Astrocyte (in vitro differentiated cells and primary cell): ENCODE measurements at regions not wholly inside any gene's neighbourhood (a gene's known extent, or its start where the extent isn't known, plus 50 kb on each side); places are given as distances from the start of the nearest gene placed in this dataset.

Experiments used
- CTCF ChIP-seq: IDR thresholded peaks from 2 replicates; pipeline ENCODE4 v1.5.1; 2011; ENCODE audit warnings: low read depth, mild to moderate bottlenecking, inconsistent platforms, low read length, moderate library complexity; ENCODE audit not compliant: insufficient read depth
- EZH2 ChIP-seq: IDR thresholded peaks from 2 replicates; pipeline ENCODE4 v1.6.1; 2012; ENCODE audit warnings: mild to moderate bottlenecking, low read length, inconsistent platforms; ENCODE audit not compliant: insufficient read depth

- no peak for TF ChIP-seq CTCF
- no peak for TF ChIP-seq EZH2
Measured at GRCh38 chr13:34214686-34215085, 396.7 kb downstream of the RFC3 start.
